Stomach (tissue), 8 donors: ENCODE measurements at regions not wholly inside any gene's neighbourhood (a gene's known extent, or its start where the extent isn't known, plus 50 kb on each side); places are given as distances from the start of the nearest gene placed in this dataset.

Experiments used
- DNase-seq, 2 donors: peaks; one replicate each; pipeline versions ENCODE4 v3.0.0 to v3.0.0-alpha.2; 2013 to 2019
- H3K27ac ChIP-seq, 5 donors: fragments of 200-600 bp in 4 of 5; sonication (generic) in 4 of 5; one replicate each; pipeline ENCODE4 v1.5.1; 2013 to 2019; ENCODE audit warnings: mild to moderate bottlenecking in 1 of 5, moderate library complexity in 1 of 5
- H3K27me3 ChIP-seq, 3 donors: fragments of 200-600 bp; sonication (generic); one replicate each; pipeline ENCODE4 v1.5.1; 2017 to 2019; ENCODE audit warnings: mixed run types in 1 of 3
- H3K36me3 ChIP-seq, 4 donors: fragments of 200-600 bp; sonication (generic); 1 replicate in 3 of 4; 2 replicates in 1 of 4; pipeline ENCODE4 v1.5.1; 2016 to 2019
- H3K4me1 ChIP-seq, 4 donors: fragments of 200-600 bp; sonication (generic); one replicate each; pipeline ENCODE4 v1.5.1; 2016 to 2019
- H3K4me3 ChIP-seq, 4 donors: fragments of 200-600 bp; sonication (generic) in 3 of 4; one replicate each; pipeline ENCODE4 v1.5.1; 2016 to 2019; ENCODE audit warnings: mild to moderate bottlenecking in 1 of 4
- H3K9me3 ChIP-seq, 4 donors: fragments of 200-600 bp; sonication (generic); one replicate each; pipeline ENCODE4 v1.5.1; 2016 to 2019
- CTCF ChIP-seq, 7 experiments: fragments of 450-650 bp in 4 of 7; fragments of 200-600 bp in 3 of 7; sonication (generic) in 3 of 7; IDR thresholded peaks; one replicate each; pipeline ENCODE4 v1.5.1; 2016 to 2019; ENCODE audit warnings: antibody characterized with exemption in 7 of 7, control low read depth in 2 of 7, mild to moderate bottlenecking in 1 of 7
- EP300 ChIP-seq: sonication (generic); formaldehyde crosslinking; IDR thresholded peaks from one replicate; pipeline ENCODE4 v1.6.1; 2017; ENCODE audit warnings: antibody characterized with exemption
- POLR2A ChIP-seq, 4 donors: fragments of 450-650 bp; IDR thresholded peaks; one replicate each; pipeline ENCODE4 v1.6.1; 2016; ENCODE audit warnings: antibody characterized with exemption in 4 of 4, control low read depth in 2 of 4, mild to moderate bottlenecking in 1 of 4, moderate library complexity in 1 of 4
- POLR2AphosphoS5 ChIP-seq, 3 donors: sonication (generic); formaldehyde crosslinking; IDR thresholded peaks; one replicate each; pipeline ENCODE4 v1.6.1; 2016; ENCODE audit warnings: antibody characterized with exemption in 3 of 3
- WGBS, 5 donors: extraction: QIAGEN DNeasy Blood & Tissue Kit in 3 of 5; methylation state at CpG; one replicate each; pipeline versions ENCODE4 v1.1.5 to v1.1.7; 2013 to 2018; 5-methylcytosine and 5-hydroxymethylcytosine counted together
- intact Hi-C: fragments of 100-400 bp; cut with DNase I; formaldehyde crosslinking; loops from one replicate; pipeline ENCODE4 v1.15.1; 2023; ENCODE audit warnings: low total_unique reads
- donor health status: healthy with polysubstance abuse.
- donor health status: Bipolar disorder and iron deficiency.
- donor health status: healthy.

GRCh38 chr14:37939442-37940028 lies 268.2 kb upstream of the SSTR1 start:
- H3K9me3 ChIP-seq: peaks cover 0 to 8% (median 0%) of the 10 kb centered on the region in 4 donors
- peaks cover 0 to 5% (median 0%) of the 10 kb centered on the region in 4 donors for H3K4me1 ChIP-seq
- no peak overlapping the region for H3K27ac ChIP-seq
- no peak overlapping the region for H3K4me3 ChIP-seq
- H3K36me3 ChIP-seq: no peaks in the 10 kb centered on the region
- no peak for DNase-seq
- TF ChIP-seq EP300 (no peak), POLR2AphosphoS5 (IDR thresholded peaks at IDR 0.05) (no peak), CTCF (IDR thresholded peaks at IDR 0.05) (no peak), POLR2A (IDR thresholded peaks at IDR 0.05) (no peak)
- intact Hi-C loops: no loop called here
- H3K27me3 ChIP-seq: no peaks in the 10 kb centered on the region
- WGBS, 5 donors: 80 to 89% (median 88%) methylated on average over 6 of the region's 6 CpGs

- peaks cover 0 to 53% (median 27%) of the 10 kb centered on the region in 4 donors for H3K9me3 ChIP-seq
- no peaks in the 10 kb centered on the region for H3K4me1 ChIP-seq
- TF ChIP-seq EP300 (no peak), CTCF (IDR thresholded peaks at IDR 0.05) (no peak), POLR2AphosphoS5 (IDR thresholded peaks at IDR 0.05) (no peak), POLR2A (IDR thresholded peaks at IDR 0.05) (no peak)
- no peak overlapping the region for H3K4me3 ChIP-seq
- H3K36me3 ChIP-seq: no peaks in the 10 kb centered on the region
- WGBS, 5 donors: 50 to 97% (median 77%) methylated on average over 2 to 3 of the region's 3 CpGs
- intact Hi-C loops: no loop called here
- H3K27me3 ChIP-seq: no peaks in the 10 kb centered on the region
- no peak overlapping the region for H3K27ac ChIP-seq
- DNase-seq: no peak
Measured at GRCh38 chr14:37945959-37946358, 261.7 kb upstream of the SSTR1 start.

- DNase-seq: no peak
- intact Hi-C loops: no loop called here
- no peak for TF ChIP-seq EP300
- TF ChIP-seq POLR2A (IDR thresholded peaks at IDR 0.05): no peak
- TF ChIP-seq CTCF (IDR thresholded peaks at IDR 0.05): no peak
- TF ChIP-seq POLR2AphosphoS5 (IDR thresholded peaks at IDR 0.05): no peak
- peaks cover 0 to 53% (median 27%) of the 10 kb centered on the region in 4 donors for H3K9me3 ChIP-seq
- no peaks in the 10 kb centered on the region for H3K27me3 ChIP-seq
- no peaks in the 10 kb centered on the region for H3K4me1 ChIP-seq
- no peak overlapping the region for H3K27ac ChIP-seq
- whole genome bisulfite sequencing, 5 donors: 89 to 97% (median 95%) methylated on average over 1 of the region's 1 CpG
- H3K4me3 ChIP-seq: no peak overlapping the region
- H3K36me3 ChIP-seq: no peaks in the 10 kb centered on the region
Measured at GRCh38 chr14:37946819-37947218, 260.9 kb upstream of the SSTR1 start.

DNA sequence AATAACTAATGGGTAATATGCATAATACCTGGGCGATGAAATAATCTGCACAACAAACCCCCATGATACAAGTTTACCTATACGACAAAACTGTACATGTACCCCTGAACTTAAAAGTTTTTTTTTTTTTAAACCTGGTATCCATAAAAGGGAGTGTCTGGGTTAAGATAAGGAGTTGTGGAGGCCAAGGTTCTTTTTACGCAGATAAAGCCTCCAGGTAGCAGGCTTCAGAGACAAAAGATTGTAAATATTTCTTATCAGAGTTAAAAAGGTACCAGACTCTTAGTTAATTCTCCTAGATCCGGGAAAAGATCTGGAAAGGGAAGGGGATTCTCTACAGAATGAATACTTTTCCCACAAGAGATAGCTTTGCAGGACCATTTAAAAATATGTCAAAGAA lies 259.4 kb upstream of the SSTR1 start:
- TF ChIP-seq POLR2AphosphoS5 (IDR thresholded peaks at IDR 0.05) (no peak), CTCF (IDR thresholded peaks at IDR 0.05) (no peak), POLR2A (IDR thresholded peaks at IDR 0.05) (no peak), EP300 (no peak)
- Histone ChIP-seq H3K27me3 (no peaks in the 10 kb centered on the region), H3K9me3 (peaks cover 0 to 53% (median 27%) of the 10 kb centered on the region in 4 donors), H3K27ac (no peak overlapping the region), H3K4me3 (no peak overlapping the region), H3K4me1 (no peaks in the 10 kb centered on the region), H3K36me3 (no peaks in the 10 kb centered on the region)
- intact Hi-C loops: no loop called here
- 34 to 52% (median 48%) methylated on average over 4 of the region's 4 CpGs for WGBS, 5 donors
- no peak for DNase-seq
